ENCODE measurements at regions not wholly inside any gene's neighbourhood (a gene's known extent, or its start where the extent isn't known, plus 50 kb on each side); places are given as distances from the start of the nearest gene placed in this dataset.

DNA sequence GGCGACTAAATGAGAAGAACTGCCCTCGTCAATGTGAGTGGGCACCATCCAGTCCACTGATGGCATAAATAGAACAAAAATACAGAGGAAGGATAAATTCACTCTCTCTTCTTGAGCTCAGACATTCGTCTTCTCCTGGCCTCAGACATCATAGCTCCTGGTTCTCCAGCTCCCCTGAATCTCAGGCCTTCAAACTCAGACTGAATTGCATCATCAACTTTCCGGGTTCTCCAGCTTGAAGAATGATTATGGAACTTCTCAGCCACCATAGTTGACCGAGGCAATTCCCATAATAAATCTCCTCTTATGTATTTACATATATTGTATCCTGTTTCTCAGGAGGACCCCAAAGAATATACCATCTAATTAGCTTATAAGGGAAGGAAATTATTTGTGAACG lies 55.0 kb upstream of the FNDC3A start:
- TF ChIP-seq, protein P1, sequence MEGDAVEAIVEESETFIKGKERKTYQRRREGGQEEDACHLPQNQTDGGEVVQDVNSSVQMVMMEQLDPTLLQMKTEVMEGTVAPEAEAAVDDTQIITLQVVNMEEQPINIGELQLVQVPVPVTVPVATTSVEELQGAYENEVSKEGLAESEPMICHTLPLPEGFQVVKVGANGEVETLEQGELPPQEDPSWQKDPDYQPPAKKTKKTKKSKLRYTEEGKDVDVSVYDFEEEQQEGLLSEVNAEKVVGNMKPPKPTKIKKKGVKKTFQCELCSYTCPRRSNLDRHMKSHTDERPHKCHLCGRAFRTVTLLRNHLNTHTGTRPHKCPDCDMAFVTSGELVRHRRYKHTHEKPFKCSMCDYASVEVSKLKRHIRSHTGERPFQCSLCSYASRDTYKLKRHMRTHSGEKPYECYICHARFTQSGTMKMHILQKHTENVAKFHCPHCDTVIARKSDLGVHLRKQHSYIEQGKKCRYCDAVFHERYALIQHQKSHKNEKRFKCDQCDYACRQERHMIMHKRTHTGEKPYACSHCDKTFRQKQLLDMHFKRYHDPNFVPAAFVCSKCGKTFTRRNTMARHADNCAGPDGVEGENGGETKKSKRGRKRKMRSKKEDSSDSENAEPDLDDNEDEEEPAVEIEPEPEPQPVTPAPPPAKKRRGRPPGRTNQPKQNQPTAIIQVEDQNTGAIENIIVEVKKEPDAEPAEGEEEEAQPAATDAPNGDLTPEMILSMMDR (IDR thresholded peaks at IDR 0.05), result no peak
- TF ChIP-seq POLR2AphosphoS5 (IDR thresholded peaks at IDR 0.05) (no peak), POLR2A (IDR thresholded peaks at IDR 0.05) (no peak), EP300 (IDR thresholded peaks at IDR 0.05) (no peak)
